Gastroesophageal sphincter (tissue), 3 donors: ENCODE measurements at regions not wholly inside any gene's neighbourhood (a gene's known extent, or its start where the extent isn't known, plus 50 kb on each side); places are given as distances from the start of the nearest gene placed in this dataset.

ENCODE experiments used
- CTCF ChIP-seq, 4 experiments: fragments of 200-600 bp in 2 of 4; fragments of 450-650 bp in 2 of 4; sonication (generic) in 1 of 4; IDR thresholded peaks; one replicate each; pipeline ENCODE4 v1.5.1; 2017 to 2019; ENCODE audit warnings: antibody characterized with exemption in 4 of 4, mild to moderate bottlenecking in 2 of 4, moderate library complexity in 2 of 4
- EP300 ChIP-seq: sonication (generic); formaldehyde crosslinking; IDR thresholded peaks from one replicate; pipeline ENCODE4 v1.6.1; 2017; ENCODE audit warnings: antibody characterized with exemption, mild to moderate bottlenecking
- POLR2A ChIP-seq, 2 donors: fragments of 450-650 bp; IDR thresholded peaks; one replicate each; pipeline ENCODE4 v1.6.1; 2017; ENCODE audit warnings: antibody characterized with exemption in 2 of 2, mild to moderate bottlenecking in 2 of 2, moderate library complexity in 1 of 2

DNA sequence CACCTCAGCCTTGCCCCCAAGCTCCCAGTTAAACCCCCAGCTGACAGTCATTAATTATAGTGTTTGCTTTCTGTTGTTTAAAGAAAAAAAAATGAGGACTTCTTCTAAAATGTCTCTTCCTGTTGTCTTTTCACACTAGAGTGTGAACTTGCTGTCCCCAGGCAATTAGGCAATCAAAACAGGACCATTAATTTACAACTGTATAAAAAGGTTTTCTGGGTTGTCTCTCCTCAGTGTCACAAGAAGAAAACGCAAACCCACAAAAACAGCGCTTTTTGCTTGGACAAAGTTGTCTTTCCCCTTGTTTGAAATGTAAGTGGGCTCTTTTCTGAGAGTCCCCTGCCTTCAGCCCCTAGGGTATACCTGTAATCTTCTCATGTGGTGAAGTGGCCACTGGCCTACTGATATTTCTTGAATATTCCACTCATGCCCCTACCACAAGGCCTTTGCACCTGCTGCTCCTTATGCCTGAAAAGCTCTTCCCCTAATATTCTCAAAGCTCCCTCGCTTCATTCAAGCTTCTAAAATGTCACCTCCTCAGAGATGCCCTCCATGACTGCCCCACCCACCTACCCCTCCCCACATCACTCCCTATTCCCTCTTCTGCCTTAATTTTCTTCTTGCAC is 158.9 kb upstream of the PWP1 start:
- no peak for TF ChIP-seq POLR2A (IDR thresholded peaks at IDR 0.05)
- TF ChIP-seq CTCF (IDR thresholded peaks at IDR 0.05): no peak
- no peak for TF ChIP-seq EP300
